HCT116 (cell line): ENCODE measurements at regions not wholly inside any gene's neighbourhood (a gene's known extent, or its start where the extent isn't known, plus 50 kb on each side); places are given as distances from the start of the nearest gene placed in this dataset.

Experiments used
- ATAC-seq: fragments of 200-7000 bp; cut with Tn5 transposase; 2 replicates; pipeline ENCODE4 v1.9.1; 2020; ENCODE audit warnings: mild to moderate bottlenecking, moderate library complexity
- BruUV-seq: library from RNA; stranded (reverse); fragments of 400-500 nt; replicated peaks from 2 replicates; lab custom pipeline; 2021; lab: Mats Ljungman, UMichigan
- CTCF ChIA-PET: fragments of 300-600 bp; sonication (Branson Sonifier 250); formaldehyde crosslinking; loops from one replicate; lab custom pipeline; 2021; ENCODE audit warnings: antibody characterized with exemption; lab: Charles Lee
- POLR2A ChIA-PET: fragments of 300-600, 350-600 bp; sonication (Branson Sonifier 250); formaldehyde crosslinking; loops from one replicate; lab custom pipeline; 2021; ENCODE audit warnings: antibody characterized with exemption; lab: Charles Lee
- RAD21 ChIA-PET, 2 experiments: fragments of 300-600 bp; sonication (Branson Sonifier 250); formaldehyde crosslinking; loops; one replicate each; lab custom pipeline; 2023; ENCODE audit warnings: low total read pairs in 2 of 2; ENCODE audit not compliant: uncharacterized antibody in 2 of 2, unreplicated experiment in 2 of 2, low non-redundant PET in 1 of 2; lab: Charles Lee
- DNase-seq: peaks from one replicate; pipeline ENCODE4 v3.0.0-alpha.2; 2010; ENCODE audit warnings: low read depth, low spot score
- H2AFZ ChIP-seq: fragments of 200-600 bp; shearing (Covaris generic), sonication (generic); 2 replicates; pipeline ENCODE4 v1.6.1; 2017; ENCODE audit warnings: low read depth, mixed run types, mixed read lengths, antibody characterized with exemption, low read length; ENCODE audit not compliant: poor library complexity, severe bottlenecking
- H3K27ac ChIP-seq: 2 replicates; pipeline ENCODE4 v1.5.1; 2012; ENCODE audit warnings: low read depth, low read length
- H3K27me3 ChIP-seq: fragments of 200-600 bp; sonication (generic); 2 replicates; pipeline ENCODE4 v1.6.1; 2016; ENCODE audit warnings: mixed run types, low read length, mixed read lengths; ENCODE audit not compliant: insufficient read depth
- H3K36me3 ChIP-seq, 2 experiments: fragments of 200-500 bp in 1 of 2; fragments of 200-600 bp in 1 of 2; sonication (Bioruptor generic) in 1 of 2; sonication (generic) in 1 of 2; 2 replicates each; pipeline versions ENCODE4 v1.5.1 to v1.6.1; 2014 to 2016; ENCODE audit warnings: low read length in 2 of 2, inconsistent platforms in 1 of 2, mixed read lengths in 1 of 2, mixed run types in 1 of 2; ENCODE audit not compliant: insufficient read depth in 2 of 2, control insufficient read depth in 1 of 2
- H3K4me1 ChIP-seq, 2 experiments: fragments of 200-600 bp in 1 of 2; sonication (generic) in 1 of 2; 2 replicates each; pipeline versions ENCODE4 v1.5.1 to v1.6.1; 2012 to 2017; ENCODE audit warnings: low read length in 2 of 2, inconsistent platforms in 1 of 2, mild to moderate bottlenecking in 1 of 2, mixed read lengths in 1 of 2, mixed run types in 1 of 2, moderate library complexity in 1 of 2; ENCODE audit not compliant: insufficient read depth in 2 of 2, control insufficient read depth in 1 of 2
- H3K4me2 ChIP-seq: fragments of 200-600 bp; sonication (generic); 2 replicates; pipeline ENCODE4 v1.6.1; 2017; ENCODE audit warnings: mixed run types, low read length, mixed read lengths
- H3K4me3 ChIP-seq, 2 experiments: fragments of 200-600 bp in 1 of 2; sonication (generic) in 1 of 2; replicated peaks in 1 of 2; 2 replicates each; pipeline ENCODE4 v1.5.1; 2011 to 2016; ENCODE audit warnings: low read length in 2 of 2, control low read depth in 1 of 2, low read depth in 1 of 2, mild to moderate bottlenecking in 1 of 2, mixed read lengths in 1 of 2, mixed run types in 1 of 2
- H3K79me2 ChIP-seq: fragments of 200-600 bp; sonication (generic); 2 replicates; pipeline ENCODE4 v1.6.1; 2017; ENCODE audit warnings: mild to moderate bottlenecking, mixed run types, low read length, moderate library complexity, mixed read lengths; ENCODE audit not compliant: insufficient read depth
- H3K9ac ChIP-seq: fragments of 200-600 bp; sonication (generic); 2 replicates; pipeline ENCODE4 v1.6.1; 2016; ENCODE audit warnings: low read length, mixed read lengths
- H3K9me2 ChIP-seq: fragments of 200-600 bp; sonication (generic), shearing (Covaris generic); 2 replicates; pipeline ENCODE4 v1.6.1; 2017; ENCODE audit warnings: mixed run types, mild to moderate bottlenecking, moderate library complexity; ENCODE audit not compliant: insufficient read depth
- H3K9me3 ChIP-seq, 2 experiments: fragments of 200-500 bp in 1 of 2; fragments of 200-600 bp in 1 of 2; sonication (Bioruptor generic) in 1 of 2; sonication (generic) in 1 of 2; 2 replicates each; pipeline ENCODE4 v1.6.1; 2014 to 2017; ENCODE audit warnings: low read length in 2 of 2, mixed read lengths in 2 of 2, inconsistent platforms in 1 of 2, low read depth in 1 of 2, mild to moderate bottlenecking in 1 of 2, mixed run types in 1 of 2, moderate library complexity in 1 of 2; ENCODE audit not compliant: control insufficient read depth in 1 of 2, insufficient read depth in 1 of 2
- H4K20me1 ChIP-seq: fragments of 200-600 bp; sonication (generic), shearing (Covaris generic); 2 replicates; pipeline ENCODE4 v1.6.1; 2017; ENCODE audit warnings: mixed run types, mild to moderate bottlenecking, moderate library complexity; ENCODE audit not compliant: insufficient read depth
- CEBPB ChIP-seq: IDR thresholded peaks from 2 replicates; pipeline ENCODE4 v1.6.1; 2012; ENCODE audit warnings: low read depth
- EGR1 ChIP-seq: IDR thresholded peaks from 2 replicates; pipeline ENCODE4 v1.6.1; 2012; ENCODE audit warnings: low read depth
- EZH2 ChIP-seq: fragments of 200-600 bp; sonication (generic); IDR thresholded peaks from 2 replicates; pipeline ENCODE4 v1.6.1; 2017; ENCODE audit warnings: antibody characterized with exemption, mixed run types
- EZH2phosphoT487 ChIP-seq: fragments of 200-600 bp; IDR thresholded peaks from 2 replicates; pipeline ENCODE4 v1.6.1; 2018; ENCODE audit warnings: antibody characterized with exemption, borderline replicate concordance
- FOSL1 ChIP-seq: IDR thresholded peaks from 2 replicates; pipeline ENCODE4 v1.6.1; 2012; ENCODE audit warnings: low read depth
- JUND ChIP-seq: IDR thresholded peaks from 2 replicates; pipeline ENCODE4 v1.6.1; 2012
- MAX ChIP-seq: IDR thresholded peaks from 2 replicates; pipeline ENCODE4 v1.6.1; 2012
- POLR2A ChIP-seq: IDR thresholded peaks from 2 replicates; pipeline ENCODE4 v1.7.0; 2011; ENCODE audit warnings: borderline replicate concordance; ENCODE audit not compliant: insufficient read depth, insufficient read length; ENCODE audit errors: extremely low read depth
- POLR2AphosphoS5 ChIP-seq: IDR thresholded peaks from 2 replicates; pipeline ENCODE4 v1.6.1; 2011; ENCODE audit warnings: mild to moderate bottlenecking, low read depth, low read length, moderate library complexity
- RAD21 ChIP-seq: IDR thresholded peaks from 2 replicates; pipeline ENCODE4 v1.6.1; 2012; ENCODE audit warnings: low read depth, mild to moderate bottlenecking
- REST ChIP-seq: IDR thresholded peaks from 2 replicates; pipeline ENCODE4 v1.6.1; 2012; ENCODE audit warnings: low read depth
- SP1 ChIP-seq: IDR thresholded peaks from 2 replicates; pipeline ENCODE4 v1.6.1; 2012; ENCODE audit warnings: low read depth
- SRF ChIP-seq: IDR thresholded peaks from 2 replicates; pipeline ENCODE4 v1.6.1; 2012; ENCODE audit warnings: low read depth
- TCF7L2 ChIP-seq: IDR thresholded peaks from 2 replicates; pipeline ENCODE4 v1.7.0; 2011; ENCODE audit warnings: borderline replicate concordance, inconsistent platforms; ENCODE audit not compliant: insufficient read depth, insufficient read length; ENCODE audit errors: extremely low read depth
- YY1 ChIP-seq: IDR thresholded peaks from 2 replicates; pipeline ENCODE4 v1.6.1; 2011; ENCODE audit warnings: low read length, low read depth, moderate library complexity, mild to moderate bottlenecking; ENCODE audit not compliant: insufficient replicate concordance; ENCODE audit errors: extremely low read depth
- ZFX ChIP-seq: fragments of 450-650 bp; IDR thresholded peaks from 2 replicates; pipeline ENCODE4 v1.6.1; 2017
- intact Hi-C: fragments of 100-400 bp; cut with micrococcal nuclease; formaldehyde crosslinking; loops from 2 replicates; pipeline ENCODE4 v1.10.0; 2022
- TF ChIP-seq, protein P1 (sequence below): IDR thresholded peaks from 2 replicates; pipeline ENCODE4 v1.6.1; 2012
- TF ChIP-seq, protein P2 (sequence below): IDR thresholded peaks from 2 replicates; pipeline ENCODE4 v1.6.1; 2011; ENCODE audit warnings: mild to moderate bottlenecking, low read length, moderate library complexity; ENCODE audit not compliant: insufficient replicate concordance; ENCODE audit errors: extremely low read depth

GRCh38 chr5:27938989-27939388, 900.6 kb upstream of the CDH9 start (continued):
- TF ChIP-seq MAX, result no peak
- TF ChIP-seq RAD21, result no peak
- TF ChIP-seq EGR1, result no peak
- TF ChIP-seq SRF, result no peak
- TF ChIP-seq, protein P1, sequence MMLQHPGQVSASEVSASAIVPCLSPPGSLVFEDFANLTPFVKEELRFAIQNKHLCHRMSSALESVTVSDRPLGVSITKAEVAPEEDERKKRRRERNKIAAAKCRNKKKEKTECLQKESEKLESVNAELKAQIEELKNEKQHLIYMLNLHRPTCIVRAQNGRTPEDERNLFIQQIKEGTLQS, result no peak
- no peak for TF ChIP-seq POLR2AphosphoS5
- no peak for TF ChIP-seq POLR2A
- TF ChIP-seq SP1, result no peak
- TF ChIP-seq TCF7L2, result no peak
- no peak for TF ChIP-seq YY1
- no peak for TF ChIP-seq CEBPB

DNA sequence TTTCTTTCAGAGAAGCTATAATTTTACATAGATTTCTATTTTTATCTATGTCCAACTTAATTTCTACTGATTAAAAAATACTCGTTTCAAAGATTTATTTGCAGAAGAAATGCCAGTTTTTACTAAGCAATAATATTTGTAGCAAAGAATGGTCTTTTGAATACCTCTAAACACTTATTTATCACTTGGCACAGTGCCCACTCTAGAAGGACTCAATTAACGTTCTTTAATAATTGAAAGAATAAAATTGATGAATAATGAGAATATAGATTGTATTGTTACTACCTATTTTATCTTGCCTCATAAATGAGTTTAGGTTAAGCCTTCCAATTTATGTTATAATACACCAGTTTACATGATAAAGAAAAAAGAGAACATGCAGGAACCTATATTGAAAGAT, 889.7 kb upstream of the CDH9 start:
- no peak overlapping the region for H3K27ac ChIP-seq
- H2AFZ ChIP-seq, result no peak overlapping the region
- no TSS peak for BruUV-seq
- H4K20me1 ChIP-seq, result no peaks in the 10 kb centered on the region
- POLR2A ChIA-PET, result no interaction called here
- DNase-seq, result no peak
- H3K9me2 ChIP-seq, result no peaks in the 10 kb centered on the region
- H3K4me3 ChIP-seq, result no peak overlapping the region
- CTCF ChIA-PET, result no interaction called here
- RAD21 ChIA-PET, result no interaction called here
- H3K9ac ChIP-seq, result no peak overlapping the region
- no peaks in the 10 kb centered on the region for H3K27me3 ChIP-seq
- no peak for ATAC-seq
- TF ChIP-seq ZFX (no peak), SRF (no peak), POLR2A (no peak), EZH2 (no peak), EZH2phosphoT487 (no peak), SP1 (no peak), FOSL1 (no peak), REST (no peak), CEBPB (no peak), JUND (no peak)
- TF ChIP-seq, protein P2, sequence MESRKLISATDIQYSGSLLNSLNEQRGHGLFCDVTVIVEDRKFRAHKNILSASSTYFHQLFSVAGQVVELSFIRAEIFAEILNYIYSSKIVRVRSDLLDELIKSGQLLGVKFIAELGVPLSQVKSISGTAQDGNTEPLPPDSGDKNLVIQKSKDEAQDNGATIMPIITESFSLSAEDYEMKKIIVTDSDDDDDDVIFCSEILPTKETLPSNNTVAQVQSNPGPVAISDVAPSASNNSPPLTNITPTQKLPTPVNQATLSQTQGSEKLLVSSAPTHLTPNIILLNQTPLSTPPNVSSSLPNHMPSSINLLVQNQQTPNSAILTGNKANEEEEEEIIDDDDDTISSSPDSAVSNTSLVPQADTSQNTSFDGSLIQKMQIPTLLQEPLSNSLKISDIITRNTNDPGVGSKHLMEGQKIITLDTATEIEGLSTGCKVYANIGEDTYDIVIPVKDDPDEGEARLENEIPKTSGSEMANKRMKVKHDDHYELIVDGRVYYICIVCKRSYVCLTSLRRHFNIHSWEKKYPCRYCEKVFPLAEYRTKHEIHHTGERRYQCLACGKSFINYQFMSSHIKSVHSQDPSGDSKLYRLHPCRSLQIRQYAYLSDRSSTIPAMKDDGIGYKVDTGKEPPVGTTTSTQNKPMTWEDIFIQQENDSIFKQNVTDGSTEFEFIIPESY, result no peak
- no peaks in the 10 kb centered on the region for H3K79me2 ChIP-seq
- H3K4me1 ChIP-seq, result no peaks in the 10 kb centered on the region
- intact Hi-C loops, result no loop called here
- no peaks in the 10 kb centered on the region for H3K36me3 ChIP-seq
- no peak overlapping the region for H3K4me2 ChIP-seq
- H3K9me3 ChIP-seq, result peaks cover 10 to 12% of the 10 kb centered on the region in 2 experiments; a peak in 3 of 4 replicates
